NCI-H345 (cell line): ENCODE measurements at regions not wholly inside any gene's neighbourhood (a gene's known extent, or its start where the extent isn't known, plus 50 kb on each side); places are given as distances from the start of the nearest gene placed in this dataset.

Experiments
- DNase-seq: peaks from one replicate; lab custom pipeline; 2025; lab: John Stamatoyannopoulos, UW

- no peak for DNase-seq
Measured at GRCh38 chr15:87631093-87631492, 625.4 kb downstream of the NTRK3 start.

- DNase-seq = no peak
Measured at GRCh38 chr15:87628311-87628710, 628.2 kb downstream of the NTRK3 start.

- no peak for DNase-seq
Measured at GRCh38 chr15:87626860-87627259, 629.7 kb downstream of the NTRK3 start.

- DNase-seq = no peak
Measured at GRCh38 chr15:87623832-87624231, 632.7 kb downstream of the NTRK3 start.

GRCh38 chr15:87620393-87620792, 636.1 kb downstream of the NTRK3 start:
- DNase-seq = no peak

- DNase-seq = no peak
Measured at GRCh38 chr15:87619161-87619960, 637.2 kb downstream of the NTRK3 start.

- no peak for DNase-seq
Measured at GRCh38 chr15:87618203-87618725, 638.3 kb downstream of the NTRK3 start.

GRCh38 chr15:87614704-87615103, 641.8 kb downstream of the NTRK3 start:
- no peak for DNase-seq

DNA sequence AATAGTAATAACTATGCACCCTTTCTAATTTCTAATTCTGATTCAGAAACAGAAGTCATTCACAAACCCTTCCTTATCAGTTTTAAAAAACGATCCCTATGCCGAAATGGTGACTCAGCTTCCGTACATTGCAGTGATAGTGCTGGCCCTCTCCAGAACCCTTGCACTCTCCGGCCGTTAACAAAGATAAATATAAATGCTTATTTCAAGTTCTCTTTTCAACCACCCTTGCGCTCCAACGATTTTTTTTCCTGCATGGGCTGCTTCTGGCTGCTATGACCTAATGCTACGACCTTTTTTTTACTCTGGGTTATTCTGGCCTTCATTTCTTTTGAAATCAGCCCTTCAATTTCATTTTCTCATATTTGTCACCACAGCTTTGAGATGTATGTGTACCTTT, 646.2 kb downstream of the NTRK3 start:
- DNase-seq = no peak

DNA sequence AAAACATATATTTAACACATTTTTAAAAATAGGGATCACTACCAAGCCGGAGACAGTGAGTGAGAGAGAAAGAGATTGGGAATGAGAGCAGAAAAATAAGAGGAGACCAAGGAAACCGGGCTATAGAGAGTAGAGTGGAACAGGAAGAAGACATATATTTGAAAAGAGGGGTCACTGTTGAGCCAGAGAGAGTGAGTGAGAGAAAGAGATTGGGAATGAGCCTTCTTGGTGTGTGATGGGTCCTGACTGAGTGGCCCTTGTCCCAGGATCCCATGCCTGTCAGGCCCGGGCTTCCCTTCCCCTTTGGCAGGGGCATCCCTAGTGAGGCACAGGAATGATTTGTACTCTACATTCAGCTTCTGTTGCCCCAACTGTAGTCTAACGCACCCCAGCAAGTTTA, 646.6 kb downstream of the NTRK3 start:
- no peak for DNase-seq

- no peak for DNase-seq
Measured at GRCh38 chr15:87609474-87609873, 647.1 kb downstream of the NTRK3 start.

DNA sequence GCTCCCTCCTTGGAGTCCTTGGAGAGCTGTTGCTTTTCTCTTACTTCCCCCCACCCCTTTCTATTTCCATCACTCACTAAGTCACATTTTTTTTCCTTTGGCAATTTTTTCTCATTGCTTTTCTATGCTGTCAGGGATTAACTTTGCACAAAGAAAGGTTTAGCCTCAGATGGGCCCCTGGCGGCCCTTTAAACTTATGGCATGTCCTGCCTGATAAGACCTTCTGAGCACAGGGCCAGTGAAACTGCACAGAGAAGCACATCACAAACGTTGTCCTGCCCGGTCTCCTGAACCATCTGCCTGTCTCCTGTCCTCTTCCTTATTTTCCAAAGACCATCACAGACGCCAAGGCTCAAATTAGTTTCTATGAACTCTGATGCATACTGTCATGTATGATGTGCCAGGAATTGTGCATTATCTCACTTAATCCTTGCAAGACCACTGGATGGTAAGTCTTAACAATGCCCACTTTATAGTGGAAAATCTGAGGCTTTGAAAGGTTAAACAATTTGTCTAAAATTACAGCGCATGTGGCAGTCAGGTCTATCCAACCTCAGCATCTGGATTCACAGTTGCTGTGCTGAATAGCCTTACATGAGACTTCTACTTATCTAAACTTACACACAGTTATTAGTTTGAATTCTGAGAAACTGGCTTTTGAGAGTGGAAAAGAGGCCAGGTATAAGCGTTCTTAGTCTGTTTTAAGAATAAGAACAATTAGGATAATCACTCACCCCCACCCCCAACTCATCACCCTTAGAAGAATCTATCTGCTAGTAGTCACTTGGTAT, 648.1 kb downstream of the NTRK3 start:
- no peak for DNase-seq

GRCh38 chr15:87606971-87607370, 649.6 kb downstream of the NTRK3 start:
- no peak for DNase-seq

DNA sequence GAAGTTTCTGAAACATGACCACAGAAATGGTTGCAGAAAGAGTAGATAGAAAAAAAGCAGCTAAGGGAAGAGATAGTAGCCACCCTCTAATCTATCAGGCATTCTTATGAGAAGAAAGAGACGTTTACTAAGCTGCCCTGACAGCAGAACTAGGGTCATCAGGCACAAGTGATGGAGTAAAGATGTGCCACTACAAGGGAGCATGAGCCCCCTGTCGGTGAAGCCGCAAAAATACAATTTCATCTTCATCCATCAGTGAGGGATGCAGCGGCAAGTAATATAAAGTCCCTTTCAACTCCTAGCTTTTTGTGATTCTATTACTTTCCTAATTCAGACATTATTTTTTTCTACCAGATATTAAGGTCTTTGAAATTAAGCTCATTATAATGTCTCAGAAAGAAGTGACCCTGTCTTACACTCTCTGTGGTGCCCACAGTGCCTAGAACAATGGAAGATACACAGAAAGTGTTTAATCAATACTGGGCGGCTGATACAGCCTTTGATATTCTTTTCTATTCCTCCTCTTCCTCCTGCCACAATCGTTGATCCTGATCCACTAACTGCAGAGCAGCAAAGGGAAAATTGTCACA, 651.6 kb downstream of the NTRK3 start:
- no peak for DNase-seq

GRCh38 chr15:87602371-87602770, 654.2 kb downstream of the NTRK3 start:
- DNase-seq = no peak

- DNase-seq = no peak
Measured at GRCh38 chr15:87599616-87600015, 656.9 kb downstream of the NTRK3 start.

GRCh38 chr15:87597346-87598052, 659.0 kb downstream of the NTRK3 start:
- DNase-seq = no peak

GRCh38 chr15:87591582-87591981, 665.0 kb downstream of the NTRK3 start:
- DNase-seq = no peak

- DNase-seq = no peak
Measured at GRCh38 chr15:87591042-87591441, 665.5 kb downstream of the NTRK3 start.

- DNase-seq = no peak
Measured at GRCh38 chr15:87589134-87589533, 667.4 kb downstream of the NTRK3 start.

DNA sequence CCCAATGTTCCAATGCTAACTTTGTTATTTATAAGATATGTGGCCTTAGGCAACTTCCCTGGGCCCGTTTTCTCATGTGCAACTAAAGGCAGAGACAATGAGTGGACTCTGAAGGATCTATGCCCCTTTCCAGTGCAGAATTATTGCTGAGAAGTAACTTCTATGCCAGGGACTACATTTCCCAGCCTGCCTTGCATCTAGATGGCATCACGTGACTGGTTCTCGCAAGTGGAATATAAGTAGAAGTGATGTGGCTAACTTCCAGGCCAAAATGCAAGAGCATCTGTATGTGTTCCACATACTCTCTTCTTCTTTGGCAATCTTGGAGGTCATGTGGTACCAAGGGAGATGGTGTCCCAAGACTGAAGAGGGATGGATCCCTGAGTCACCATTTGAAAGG, 674.4 kb downstream of the NTRK3 start:
- DNase-seq = no peak

DNA sequence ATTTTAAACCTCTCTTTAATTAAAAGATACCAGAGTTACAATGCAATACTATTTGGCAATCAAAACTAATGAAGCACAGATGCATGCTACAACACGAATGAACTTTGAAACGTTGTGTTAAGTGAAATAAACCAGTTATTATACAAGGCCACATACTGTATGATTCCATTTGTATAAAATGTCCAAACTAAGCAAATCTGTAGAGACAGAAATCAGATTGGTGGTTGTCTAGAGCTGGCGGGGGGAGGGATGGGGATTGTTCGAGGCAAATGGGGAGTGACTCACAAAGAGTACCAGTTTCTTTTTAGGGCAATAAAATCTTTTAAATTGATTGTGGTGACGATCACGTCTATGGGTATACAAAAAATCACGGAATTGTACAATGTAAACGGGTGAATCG, 677.0 kb downstream of the NTRK3 start:
- no peak for DNase-seq
